Right renal cortex interstitium (tissue), 3 donors: ENCODE measurements at regions not wholly inside any gene's neighbourhood (a gene's known extent, or its start where the extent isn't known, plus 50 kb on each side); places are given as distances from the start of the nearest gene placed in this dataset.

ENCODE experiments used
- DNase-seq, 3 donors: peaks; one replicate each; pipeline ENCODE4 v3.0.0-alpha.2; 2013; ENCODE audit warnings: low read depth in 3 of 3, low spot score in 2 of 3

GRCh38 chr4:37051866-37052265, 192.7 kb upstream of the NWD2 start:
- no peak for DNase-seq

- no peak for DNase-seq
Measured at GRCh38 chr4:37054531-37055077, 189.9 kb upstream of the NWD2 start.

- DNase-seq = no peak
Measured at GRCh38 chr4:37058826-37059225, 185.7 kb upstream of the NWD2 start.

GRCh38 chr4:37066159-37066558, 178.4 kb upstream of the NWD2 start:
- no peak for DNase-seq

- no peak for DNase-seq
Measured at GRCh38 chr4:37068580-37068979, 176.0 kb upstream of the NWD2 start.

- DNase-seq = no peak
Measured at GRCh38 chr4:37070041-37070440, 174.5 kb upstream of the NWD2 start.

GRCh38 chr4:37071576-37071975, 173.0 kb upstream of the NWD2 start:
- DNase-seq = no peak

- DNase-seq = no peak
Measured at GRCh38 chr4:37073226-37073840, 171.2 kb upstream of the NWD2 start.

- no peak for DNase-seq
Measured at GRCh38 chr4:37082912-37083311, 161.6 kb upstream of the NWD2 start.

GRCh38 chr4:37095925-37096324, 148.6 kb upstream of the NWD2 start:
- DNase-seq = no peak

GRCh38 chr4:37101182-37101581, 143.4 kb upstream of the NWD2 start:
- no peak for DNase-seq

GRCh38 chr4:37101686-37102085, 142.9 kb upstream of the NWD2 start:
- no peak for DNase-seq

GRCh38 chr4:37109756-37110155, 134.8 kb upstream of the NWD2 start:
- no peak for DNase-seq

GRCh38 chr4:37124800-37125199, 119.7 kb upstream of the NWD2 start:
- no peak for DNase-seq

GRCh38 chr4:37126051-37126450, 118.5 kb upstream of the NWD2 start:
- no peak for DNase-seq

- no peak for DNase-seq
Measured at GRCh38 chr4:37130465-37130864, 114.1 kb upstream of the NWD2 start.

- DNase-seq = no peak
Measured at GRCh38 chr4:37132351-37132974, 112.1 kb upstream of the NWD2 start.

- no peak for DNase-seq
Measured at GRCh38 chr4:37132975-37133360, 111.6 kb upstream of the NWD2 start.

- no peak for DNase-seq
Measured at GRCh38 chr4:37138019-37138653, 106.4 kb upstream of the NWD2 start.

GRCh38 chr4:37138789-37139188, 105.8 kb upstream of the NWD2 start:
- no peak for DNase-seq

- no peak for DNase-seq
Measured at GRCh38 chr4:37139987-37140386, 104.6 kb upstream of the NWD2 start.

- no peak for DNase-seq
Measured at GRCh38 chr4:37146260-37146659, 98.3 kb upstream of the NWD2 start.
